ENCODE measurements at regions not wholly inside any gene's neighbourhood (a gene's known extent, or its start where the extent isn't known, plus 50 kb on each side); places are given as distances from the start of the nearest gene placed in this dataset.

DNA sequence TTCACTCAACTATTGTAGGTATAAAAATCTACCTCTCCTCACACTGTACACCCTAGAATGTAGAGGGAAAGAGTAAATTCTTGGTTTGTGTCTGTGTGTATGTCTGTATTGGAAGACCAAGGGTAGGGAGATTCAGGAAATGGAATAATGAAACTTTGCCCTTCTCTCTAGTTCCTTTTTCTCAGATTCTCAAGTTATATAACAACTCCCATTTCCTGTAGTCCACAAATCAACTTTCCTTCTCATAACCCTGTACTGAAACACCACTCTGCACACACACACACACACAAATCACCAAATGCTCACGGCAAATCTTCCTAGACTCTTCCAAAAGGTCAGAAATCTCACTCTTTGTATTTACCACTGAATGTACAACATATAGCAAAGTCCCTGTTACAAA, 824.5 kb upstream of the DIAPH2 start:
- no TSS peak for BruUV-seq (replicated peaks)
- H3K27ac ChIP-seq (ENCODE audit: low read depth, low read length, poor library complexity, severe bottlenecking), result no peak overlapping the region
- CTCF ChIA-PET, result no interaction called here
- no peaks in the 10 kb centered on the region for H3K4me1 ChIP-seq (ENCODE audit: insufficient read depth, low read length, poor library complexity, severe bottlenecking)
- H3K9me3 ChIP-seq (ENCODE audit: low read depth, low read length, poor library complexity, severe bottlenecking), result no peaks in the 10 kb centered on the region
- intact Hi-C loops (cut with micrococcal nuclease; ENCODE audit: unreplicated experiment), result no loop called here
- H3K4me3 ChIP-seq (ENCODE audit: low read depth, low read length, poor library complexity, severe bottlenecking), result no peak overlapping the region
- no peaks in the 10 kb centered on the region for H3K27me3 ChIP-seq (replicated peaks; ENCODE audit: insufficient read depth, low read depth, low read length, poor library complexity)
- TF ChIP-seq, protein P1, sequence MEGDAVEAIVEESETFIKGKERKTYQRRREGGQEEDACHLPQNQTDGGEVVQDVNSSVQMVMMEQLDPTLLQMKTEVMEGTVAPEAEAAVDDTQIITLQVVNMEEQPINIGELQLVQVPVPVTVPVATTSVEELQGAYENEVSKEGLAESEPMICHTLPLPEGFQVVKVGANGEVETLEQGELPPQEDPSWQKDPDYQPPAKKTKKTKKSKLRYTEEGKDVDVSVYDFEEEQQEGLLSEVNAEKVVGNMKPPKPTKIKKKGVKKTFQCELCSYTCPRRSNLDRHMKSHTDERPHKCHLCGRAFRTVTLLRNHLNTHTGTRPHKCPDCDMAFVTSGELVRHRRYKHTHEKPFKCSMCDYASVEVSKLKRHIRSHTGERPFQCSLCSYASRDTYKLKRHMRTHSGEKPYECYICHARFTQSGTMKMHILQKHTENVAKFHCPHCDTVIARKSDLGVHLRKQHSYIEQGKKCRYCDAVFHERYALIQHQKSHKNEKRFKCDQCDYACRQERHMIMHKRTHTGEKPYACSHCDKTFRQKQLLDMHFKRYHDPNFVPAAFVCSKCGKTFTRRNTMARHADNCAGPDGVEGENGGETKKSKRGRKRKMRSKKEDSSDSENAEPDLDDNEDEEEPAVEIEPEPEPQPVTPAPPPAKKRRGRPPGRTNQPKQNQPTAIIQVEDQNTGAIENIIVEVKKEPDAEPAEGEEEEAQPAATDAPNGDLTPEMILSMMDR (conservative IDR thresholded peaks at IDR 0.05; ENCODE audit: low read depth, low read length), result no peak
- TF ChIP-seq EZH2 (IDR thresholded peaks at IDR 0.05; ENCODE audit: borderline replicate concordance, low read depth, low read length, poor library complexity, severe bottlenecking), result no peak
- H3K36me3 ChIP-seq (ENCODE audit: insufficient read depth, low read length, poor library complexity, severe bottlenecking), result no peaks in the 10 kb centered on the region
- DNase-seq (ENCODE audit: low spot score), result no peak
- POLR2A ChIA-PET (ENCODE audit: low non-redundant PET), result no interaction called here

DNA sequence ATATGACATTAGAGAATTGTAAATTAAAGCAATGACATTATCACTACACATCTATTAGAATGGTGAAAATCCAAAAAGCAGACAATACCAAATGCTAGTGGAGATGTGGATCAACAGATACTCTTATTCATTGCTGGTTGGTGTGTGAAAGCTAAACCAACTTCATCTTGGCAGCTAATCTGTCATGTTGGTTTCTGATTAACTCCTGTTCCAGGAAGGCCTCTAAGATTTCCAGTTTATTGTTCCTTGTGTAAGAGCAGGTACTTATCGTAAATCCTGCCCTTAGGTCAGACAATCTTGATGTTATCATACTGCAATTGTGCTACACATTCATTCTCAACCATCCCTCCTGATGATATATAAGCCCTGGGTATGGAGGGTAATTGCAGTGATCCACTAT, 809.0 kb upstream of the DIAPH2 start:
- TF ChIP-seq, protein P1 (conservative IDR thresholded peaks at IDR 0.05; ENCODE audit: low read depth, low read length), result no peak
- no TSS peak for BruUV-seq (replicated peaks)
- H3K27ac ChIP-seq (ENCODE audit: low read depth, low read length, poor library complexity, severe bottlenecking), result no peak overlapping the region
- no peak overlapping the region for H3K4me3 ChIP-seq (ENCODE audit: low read depth, low read length, poor library complexity, severe bottlenecking)
- CTCF ChIA-PET, result no interaction called here
- no peak for DNase-seq (ENCODE audit: low spot score)
- no peaks in the 10 kb centered on the region for H3K27me3 ChIP-seq (replicated peaks; ENCODE audit: insufficient read depth, low read depth, low read length, poor library complexity)
- H3K36me3 ChIP-seq (ENCODE audit: insufficient read depth, low read length, poor library complexity, severe bottlenecking), result no peaks in the 10 kb centered on the region
- POLR2A ChIA-PET (ENCODE audit: low non-redundant PET), result no interaction called here
- H3K9me3 ChIP-seq (ENCODE audit: low read depth, low read length, poor library complexity, severe bottlenecking), result no peaks in the 10 kb centered on the region
- intact Hi-C loops (cut with micrococcal nuclease; ENCODE audit: unreplicated experiment), result no loop called here
- H3K4me1 ChIP-seq (ENCODE audit: insufficient read depth, low read length, poor library complexity, severe bottlenecking), result peaks cover 6% of the 10 kb centered on the region

DNA sequence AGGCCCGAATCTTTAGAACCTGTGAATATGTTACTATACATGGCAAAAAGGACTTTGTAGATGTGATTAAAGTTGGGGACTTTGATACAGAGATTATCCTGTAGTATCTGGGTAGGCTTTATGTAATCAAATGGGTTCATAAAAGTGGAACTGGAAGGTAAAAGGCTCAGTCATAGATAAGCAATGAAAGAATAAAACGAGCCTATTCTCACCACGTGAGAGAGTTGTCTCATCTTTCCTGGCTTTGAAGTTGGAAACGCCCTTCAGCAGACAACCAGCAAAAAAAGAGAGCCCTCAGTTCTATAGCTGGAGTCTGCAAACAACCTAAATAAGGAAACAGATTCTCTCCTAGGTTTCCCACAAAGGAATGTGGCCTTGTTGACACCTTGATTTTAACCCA, 805.8 kb upstream of the DIAPH2 start:
- no TSS peak for BruUV-seq (replicated peaks)
- no peak for TF ChIP-seq EZH2 (IDR thresholded peaks at IDR 0.05; ENCODE audit: borderline replicate concordance, low read depth, low read length, poor library complexity, severe bottlenecking)
- TF ChIP-seq, protein P1 (conservative IDR thresholded peaks at IDR 0.05; ENCODE audit: low read depth, low read length), result no peak

More for the DNA sequence above, 805.8 kb upstream of the DIAPH2 start:
- Histone ChIP-seq H3K27ac (ENCODE audit: low read depth, low read length, poor library complexity, severe bottlenecking) (no peak overlapping the region), H3K36me3 (ENCODE audit: insufficient read depth, low read length, poor library complexity, severe bottlenecking) (no peaks in the 10 kb centered on the region), H3K4me3 (ENCODE audit: low read depth, low read length, poor library complexity, severe bottlenecking) (no peak overlapping the region), H3K27me3 (replicated peaks; ENCODE audit: insufficient read depth, low read depth, low read length, poor library complexity) (no peaks in the 10 kb centered on the region), H3K4me1 (ENCODE audit: insufficient read depth, low read length, poor library complexity, severe bottlenecking) (peaks cover 12% of the 10 kb centered on the region), H3K9me3 (ENCODE audit: low read depth, low read length, poor library complexity, severe bottlenecking) (no peaks in the 10 kb centered on the region)
- no peak for DNase-seq (ENCODE audit: low spot score)
- ChIA-PET CTCF (no interaction called here), POLR2A (ENCODE audit: low non-redundant PET) (no interaction called here)
- intact Hi-C loops (cut with micrococcal nuclease; ENCODE audit: unreplicated experiment), result no loop called here

Measured in A673 (cell line).